GM23248 (cell line): ENCODE measurements at regions not wholly inside any gene's neighbourhood (a gene's known extent, or its start where the extent isn't known, plus 50 kb on each side); places are given as distances from the start of the nearest gene placed in this dataset.

ENCODE experiments used
- EZH2 ChIP-seq: fragments of 200-600 bp; sonication (generic); IDR thresholded peaks from 2 replicates; pipeline ENCODE4 v1.6.1; 2018; ENCODE audit warnings: antibody characterized with exemption, mild to moderate bottlenecking; ENCODE audit not compliant: insufficient read depth, poor library complexity, severe bottlenecking
- EZH2phosphoT487 ChIP-seq: fragments of 200-600 bp; sonication (generic); IDR thresholded peaks from 2 replicates; pipeline ENCODE4 v1.6.1; 2018; ENCODE audit warnings: antibody characterized with exemption, moderate library complexity, mild to moderate bottlenecking, low read depth; ENCODE audit not compliant: insufficient read depth

- TF ChIP-seq EZH2 (no peak), EZH2phosphoT487 (no peak)
These were observed 997.0 kb downstream of the GRIK2 start for GRCh38 chr6:102390541-102390940.
